ENCODE measurements at regions not wholly inside any gene's neighbourhood (a gene's known extent, or its start where the extent isn't known, plus 50 kb on each side); places are given as distances from the start of the nearest gene placed in this dataset.

GRCh38 chr13:78826936-78827335 lies 168.0 kb upstream of the OBI1 start:
- Histone ChIP-seq H3K9me3 (ENCODE audit: low read length) (no peaks in the 10 kb centered on the region), H3K4me1 (ENCODE audit: insufficient read depth, low read length, poor library complexity, severe bottlenecking) (no peaks in the 10 kb centered on the region), H3K79me2 (ENCODE audit: insufficient read depth, low read depth, low read length) (no peaks in the 10 kb centered on the region), H3K27ac (ENCODE audit: low read depth, low read length, poor library complexity, severe bottlenecking) (no peak overlapping the region), H3K36me3 (ENCODE audit: insufficient read depth, low read length) (no peaks in the 10 kb centered on the region), H3K4me2 (ENCODE audit: low read length) (no peak overlapping the region), H4K20me1 (ENCODE audit: insufficient read depth, low read length) (no peaks in the 10 kb centered on the region), H3K9me2 (ENCODE audit: insufficient read depth, low read length) (no peaks in the 10 kb centered on the region), H2AFZ (ENCODE audit: low read length) (no peak overlapping the region), H3K4me3 (ENCODE audit: low read depth, low read length, poor library complexity, severe bottlenecking) (no peak overlapping the region)
- intact Hi-C loops (cut with micrococcal nuclease; ENCODE audit: unreplicated experiment): no loop called here
- ChIA-PET POLR2A (interaction anchor here (0.7 kb wide), 1 partner anchor 49 kb away, joined by 3 read pairs; no protein-coding TSS in a partner anchor), CTCF (ENCODE audit: unreplicated experiment) (no interaction called here)
- TF ChIP-seq CTCF (conservative IDR thresholded peaks at IDR 0.05; ENCODE audit: low read length) (no peak), EZH2phosphoT487 (IDR thresholded peaks at IDR 0.05; ENCODE audit: borderline replicate concordance, low read depth, low read length) (no peak)
- no TSS peak for BruUV-seq (replicated peaks)
- no peak for DNase-seq (ENCODE audit: low spot score)

GRCh38 chr13:78826312-78826711 lies 167.4 kb upstream of the OBI1 start:
- TF ChIP-seq CTCF (conservative IDR thresholded peaks at IDR 0.05; ENCODE audit: low read length): no peak
- TF ChIP-seq EZH2phosphoT487 (IDR thresholded peaks at IDR 0.05; ENCODE audit: borderline replicate concordance, low read depth, low read length): no peak
- CTCF ChIA-PET (ENCODE audit: unreplicated experiment): no interaction called here
- H3K27ac ChIP-seq (ENCODE audit: low read depth, low read length, poor library complexity, severe bottlenecking): no peak overlapping the region
- no peak overlapping the region for H2AFZ ChIP-seq (ENCODE audit: low read length)
- POLR2A ChIA-PET: no interaction called here
- H3K4me2 ChIP-seq (ENCODE audit: low read length): no peak overlapping the region
- H3K9me3 ChIP-seq (ENCODE audit: low read length): no peaks in the 10 kb centered on the region
- intact Hi-C loops (cut with micrococcal nuclease; ENCODE audit: unreplicated experiment): no loop called here
- DNase-seq (ENCODE audit: low spot score): no peak
- no peaks in the 10 kb centered on the region for H3K79me2 ChIP-seq (ENCODE audit: insufficient read depth, low read depth, low read length)
- no peaks in the 10 kb centered on the region for H4K20me1 ChIP-seq (ENCODE audit: insufficient read depth, low read length)
- H3K4me3 ChIP-seq (ENCODE audit: low read depth, low read length, poor library complexity, severe bottlenecking): no peak overlapping the region
- no peaks in the 10 kb centered on the region for H3K9me2 ChIP-seq (ENCODE audit: insufficient read depth, low read length)
- no peaks in the 10 kb centered on the region for H3K4me1 ChIP-seq (ENCODE audit: insufficient read depth, low read length, poor library complexity, severe bottlenecking)
- no peaks in the 10 kb centered on the region for H3K36me3 ChIP-seq (ENCODE audit: insufficient read depth, low read length)
- no TSS peak for BruUV-seq (replicated peaks)

- Histone ChIP-seq H3K4me1 (ENCODE audit: insufficient read depth, low read length, poor library complexity, severe bottlenecking) (no peaks in the 10 kb centered on the region), H3K4me3 (ENCODE audit: low read depth, low read length, poor library complexity, severe bottlenecking) (no peak overlapping the region), H2AFZ (ENCODE audit: low read length) (no peak overlapping the region), H4K20me1 (ENCODE audit: insufficient read depth, low read length) (no peaks in the 10 kb centered on the region), H3K9me2 (ENCODE audit: insufficient read depth, low read length) (no peaks in the 10 kb centered on the region), H3K79me2 (ENCODE audit: insufficient read depth, low read depth, low read length) (no peaks in the 10 kb centered on the region), H3K4me2 (ENCODE audit: low read length) (no peak overlapping the region), H3K9me3 (ENCODE audit: low read length) (no peaks in the 10 kb centered on the region), H3K27ac (ENCODE audit: low read depth, low read length, poor library complexity, severe bottlenecking) (no peak overlapping the region), H3K36me3 (ENCODE audit: insufficient read depth, low read length) (no peaks in the 10 kb centered on the region)
- no TSS peak for BruUV-seq (replicated peaks)
- ChIA-PET POLR2A (no interaction called here), CTCF (ENCODE audit: unreplicated experiment) (no interaction called here)
- DNase-seq (ENCODE audit: low spot score): no peak
- TF ChIP-seq EZH2phosphoT487 (IDR thresholded peaks at IDR 0.05; ENCODE audit: borderline replicate concordance, low read depth, low read length) (no peak), CTCF (conservative IDR thresholded peaks at IDR 0.05; ENCODE audit: low read length) (no peak)
- intact Hi-C loops (cut with micrococcal nuclease; ENCODE audit: unreplicated experiment): no loop called here
These were observed 161.6 kb upstream of the OBI1 start for GRCh38 chr13:78820541-78820940.

All from OCI-LY7 (cell line).